Cardiac muscle cell (in vitro differentiated cells and primary cell): ENCODE measurements at regions not wholly inside any gene's neighbourhood (a gene's known extent, or its start where the extent isn't known, plus 50 kb on each side); places are given as distances from the start of the nearest gene placed in this dataset.
"Not testable (repeated sequence)": the region's sequence is repeated elsewhere in the genome, so short reads cannot be mapped to it uniquely, and the experiment has no call there.

Experiments
- DNase-seq, 2 donors: peaks; one replicate each; pipeline versions ENCODE4 v3.0.0 to v3.0.0-alpha.2; 2010 to 2017; ENCODE audit warnings: low read depth in 1 of 2, low spot score in 1 of 2
- H3K27ac ChIP-seq: fragments of 200-600 bp; sonication (generic); 2 replicates; pipeline ENCODE4 v1.5.1; 2016
- H3K27me3 ChIP-seq: fragments of 200-600 bp; sonication (generic); 2 replicates; pipeline ENCODE4 v1.6.0; 2016; ENCODE audit warnings: control low read depth
- H3K36me3 ChIP-seq: fragments of 200-600 bp; sonication (generic); 2 replicates; pipeline ENCODE4 v1.5.1; 2016; ENCODE audit warnings: control low read depth
- H3K4me1 ChIP-seq: fragments of 200-600 bp; sonication (generic); 2 replicates; pipeline ENCODE4 v1.8.1; 2017; ENCODE audit warnings: low read depth, mild to moderate bottlenecking, mixed run types
- H3K4me3 ChIP-seq: fragments of 200-600 bp; sonication (generic); 2 replicates; pipeline ENCODE4 v1.5.1; 2016; ENCODE audit warnings: mild to moderate bottlenecking
- H3K9me3 ChIP-seq: fragments of 200-600 bp; sonication (generic); 2 replicates; pipeline ENCODE4 v1.5.1; 2017; ENCODE audit warnings: low read depth, mild to moderate bottlenecking, control low read depth
- TF ChIP-seq, protein P1 (sequence below): IDR thresholded peaks from 2 replicates; pipeline ENCODE4 v1.5.1; 2012; ENCODE audit warnings: low read depth, mild to moderate bottlenecking, low read length

DNA sequence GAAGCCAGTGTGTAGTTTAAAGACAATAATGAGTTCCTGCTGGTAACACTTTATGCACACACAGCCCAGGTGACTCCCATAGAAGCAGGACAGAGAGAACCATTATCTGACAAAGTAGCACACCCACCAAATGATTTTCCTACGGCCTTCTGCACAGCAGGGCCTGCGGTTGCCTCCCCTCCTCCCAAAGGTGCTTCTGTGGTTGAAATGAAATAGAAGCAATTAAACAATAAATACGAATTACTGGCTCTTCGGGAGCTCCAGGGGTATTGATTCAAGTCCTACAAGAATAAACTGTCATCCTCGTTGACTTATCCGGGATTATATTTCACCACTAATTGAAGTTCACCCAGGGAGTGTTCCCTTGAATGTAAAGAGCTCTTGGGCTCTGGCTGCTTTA, 172.1 kb downstream of the ACTR3B start:
- no peak for DNase-seq
- TF ChIP-seq, protein P1, sequence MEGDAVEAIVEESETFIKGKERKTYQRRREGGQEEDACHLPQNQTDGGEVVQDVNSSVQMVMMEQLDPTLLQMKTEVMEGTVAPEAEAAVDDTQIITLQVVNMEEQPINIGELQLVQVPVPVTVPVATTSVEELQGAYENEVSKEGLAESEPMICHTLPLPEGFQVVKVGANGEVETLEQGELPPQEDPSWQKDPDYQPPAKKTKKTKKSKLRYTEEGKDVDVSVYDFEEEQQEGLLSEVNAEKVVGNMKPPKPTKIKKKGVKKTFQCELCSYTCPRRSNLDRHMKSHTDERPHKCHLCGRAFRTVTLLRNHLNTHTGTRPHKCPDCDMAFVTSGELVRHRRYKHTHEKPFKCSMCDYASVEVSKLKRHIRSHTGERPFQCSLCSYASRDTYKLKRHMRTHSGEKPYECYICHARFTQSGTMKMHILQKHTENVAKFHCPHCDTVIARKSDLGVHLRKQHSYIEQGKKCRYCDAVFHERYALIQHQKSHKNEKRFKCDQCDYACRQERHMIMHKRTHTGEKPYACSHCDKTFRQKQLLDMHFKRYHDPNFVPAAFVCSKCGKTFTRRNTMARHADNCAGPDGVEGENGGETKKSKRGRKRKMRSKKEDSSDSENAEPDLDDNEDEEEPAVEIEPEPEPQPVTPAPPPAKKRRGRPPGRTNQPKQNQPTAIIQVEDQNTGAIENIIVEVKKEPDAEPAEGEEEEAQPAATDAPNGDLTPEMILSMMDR: no peak
- Histone ChIP-seq H3K27me3 (peaks cover 2% of the 10 kb centered on the region), H3K27ac (no peak overlapping the region), H3K4me3 (no peak overlapping the region), H3K36me3 (no peaks in the 10 kb centered on the region), H3K4me1 (no peaks in the 10 kb centered on the region), H3K9me3 (no peaks in the 10 kb centered on the region)

DNA sequence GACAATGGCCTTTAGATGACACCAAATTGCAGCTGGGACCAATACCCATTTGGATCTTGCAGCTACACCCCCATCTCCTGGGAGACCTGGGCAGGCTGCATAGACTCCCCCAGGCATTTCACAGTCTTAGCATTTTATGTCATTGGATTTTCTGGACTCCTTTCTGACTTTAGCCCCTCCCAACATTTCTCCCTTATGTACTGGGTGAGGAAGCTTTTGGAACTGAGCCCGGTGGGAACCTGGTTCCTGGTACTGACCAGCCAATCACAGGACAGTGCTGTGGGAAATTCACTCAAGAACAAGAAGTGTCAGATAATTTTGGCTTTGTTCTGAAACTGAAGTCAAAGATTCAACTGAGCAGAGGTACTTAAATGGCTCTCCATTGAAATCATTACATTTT, 177.7 kb downstream of the ACTR3B start:
- TF ChIP-seq, protein P1: no peak

DNA sequence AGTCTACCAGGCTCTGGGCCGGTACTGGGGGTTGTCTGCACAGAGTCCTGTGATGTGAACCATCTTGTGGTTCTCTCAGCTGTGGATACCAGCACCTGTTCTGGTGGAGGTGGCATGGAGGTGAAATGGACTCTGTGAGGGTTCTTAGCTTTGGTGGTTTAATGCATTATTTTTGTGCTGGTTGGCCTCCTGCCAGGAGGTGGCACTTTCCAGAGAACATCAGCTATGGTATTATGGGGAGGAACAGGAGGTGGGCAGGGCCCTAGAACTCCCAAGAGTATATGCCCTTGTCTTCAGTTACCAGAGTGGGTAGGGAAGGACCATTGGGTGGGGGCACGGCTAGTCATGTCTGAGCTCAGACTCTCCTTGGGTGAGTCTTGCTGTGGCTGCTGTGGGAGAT, 187.1 kb downstream of the ACTR3B start:
- H3K27ac ChIP-seq, H3K36me3 ChIP-seq, H3K27me3 ChIP-seq, H3K9me3 ChIP-seq, H3K4me3 ChIP-seq, H3K4me1 ChIP-seq, DNase-seq: not testable (repeated sequence)

More for the DNA sequence above, 177.7 kb downstream of the ACTR3B start:
- no peak overlapping the region for H3K4me3 ChIP-seq
- H3K4me1 ChIP-seq: no peaks in the 10 kb centered on the region
- H3K27ac ChIP-seq: no peak overlapping the region
- no peaks in the 10 kb centered on the region for H3K9me3 ChIP-seq
- no peak for DNase-seq
- no peaks in the 10 kb centered on the region for H3K36me3 ChIP-seq
- no peaks in the 10 kb centered on the region for H3K27me3 ChIP-seq

DNA sequence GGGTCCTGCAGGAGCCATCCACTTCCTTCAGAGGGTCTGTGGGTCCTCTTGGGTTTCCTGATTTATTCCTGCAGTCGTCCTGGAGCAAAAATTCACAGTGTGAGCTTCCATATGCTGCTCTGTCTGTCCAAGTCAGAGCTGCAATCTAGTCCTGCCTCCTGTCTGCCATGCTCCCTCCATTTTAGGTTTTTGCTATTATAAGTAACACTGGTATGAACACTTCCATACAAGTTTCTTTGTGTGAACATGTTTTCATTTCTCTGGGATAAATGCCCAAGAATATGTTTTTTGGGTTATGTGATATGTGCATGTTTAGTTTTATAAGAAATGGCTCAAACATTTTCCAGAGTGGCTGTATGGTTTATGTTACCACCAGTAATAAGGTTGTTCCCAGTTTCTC, 188.1 kb downstream of the ACTR3B start:
- TF ChIP-seq, protein P1: no peak
- Histone ChIP-seq H3K4me1 (no peaks in the 10 kb centered on the region), H3K27ac (no peak overlapping the region), H3K4me3 (no peak overlapping the region), H3K36me3 (no peaks in the 10 kb centered on the region), H3K9me3 (no peaks in the 10 kb centered on the region), H3K27me3 (no peaks in the 10 kb centered on the region)
- DNase-seq: no peak

DNA sequence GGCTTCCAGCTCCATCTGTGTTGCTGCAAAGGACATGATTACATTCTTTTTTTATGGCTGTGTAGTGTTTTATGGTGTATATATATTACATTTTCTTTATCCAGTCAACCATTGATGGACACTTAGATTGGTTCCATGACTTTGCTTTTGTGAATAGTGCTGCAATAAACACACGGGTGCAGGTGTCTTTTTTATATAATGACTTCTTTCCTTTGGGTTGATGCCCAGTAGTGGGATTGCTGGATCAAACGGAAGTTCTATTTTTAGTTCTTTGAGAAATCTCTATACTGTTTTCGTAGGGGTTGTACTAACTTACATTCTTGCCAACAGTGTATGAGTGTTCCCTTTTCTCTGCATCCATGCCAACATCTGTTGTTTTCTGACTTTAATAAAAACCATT, 189.7 kb downstream of the ACTR3B start:
- DNase-seq: no peak
- TF ChIP-seq, protein P1: no peak
- H3K27ac ChIP-seq: no peak overlapping the region

DNA sequence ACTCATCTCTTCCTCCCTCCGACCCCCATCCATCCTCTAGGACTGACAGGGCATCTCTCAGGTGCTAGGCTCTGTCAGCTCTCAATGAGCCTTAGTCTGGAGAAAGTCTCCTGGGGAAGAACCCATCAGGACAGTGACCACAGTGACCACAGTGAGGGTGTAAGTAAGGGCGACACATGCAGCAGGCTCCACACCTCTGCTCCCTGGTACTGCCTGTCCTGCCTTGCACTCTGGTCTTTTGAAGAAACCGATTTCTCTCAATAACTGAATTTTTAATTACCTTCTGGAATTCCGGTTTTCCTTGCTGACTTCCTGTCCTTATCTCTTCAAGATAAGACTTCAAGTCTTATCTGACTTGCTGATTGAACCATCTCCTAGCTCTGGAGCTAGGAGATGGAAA, 190.2 kb downstream of the ACTR3B start:
- Histone ChIP-seq H3K27ac (no peak overlapping the region), H3K27me3 (no peaks in the 10 kb centered on the region), H3K4me1 (no peaks in the 10 kb centered on the region), H3K9me3 (no peaks in the 10 kb centered on the region), H3K4me3 (no peak overlapping the region), H3K36me3 (no peaks in the 10 kb centered on the region)
- no peak for DNase-seq
- TF ChIP-seq, protein P1: no peak

More for the DNA sequence above, 189.7 kb downstream of the ACTR3B start:
- H3K36me3 ChIP-seq: no peaks in the 10 kb centered on the region
- no peaks in the 10 kb centered on the region for H3K4me1 ChIP-seq
- no peaks in the 10 kb centered on the region for H3K27me3 ChIP-seq
- no peaks in the 10 kb centered on the region for H3K9me3 ChIP-seq
- H3K4me3 ChIP-seq: no peak overlapping the region
